GM18519 (cell line): ENCODE measurements at regions not wholly inside any gene's neighbourhood (a gene's known extent, or its start where the extent isn't known, plus 50 kb on each side); places are given as distances from the start of the nearest gene placed in this dataset.

Experiments used
- ATAC-seq: cut with Tn5 transposase; IDR thresholded peaks from one replicate; pipeline ENCODE4 v1.9.1; 2021; ENCODE audit warnings: mild to moderate bottlenecking, moderate library complexity; ENCODE audit not compliant: unreplicated experiment, low FRiP score

DNA sequence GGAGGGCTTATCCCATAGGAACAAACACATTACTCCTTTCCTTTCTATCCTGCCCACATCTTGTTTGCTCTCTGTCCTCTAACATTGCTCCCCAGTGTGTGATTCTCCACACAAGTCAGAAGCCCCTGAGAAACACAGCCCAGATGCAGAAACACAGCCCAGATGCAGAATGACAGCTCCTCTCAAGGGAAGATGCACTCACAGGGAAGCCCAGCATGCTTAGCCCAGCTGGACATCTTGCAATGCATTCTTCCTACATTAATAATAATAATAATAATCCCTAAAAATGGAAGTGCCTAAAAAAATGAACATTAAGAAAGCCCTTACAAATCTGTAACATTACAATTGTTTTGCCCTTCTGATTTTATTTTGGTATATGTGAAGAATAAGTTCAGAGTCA, 172.1 kb downstream of the CBLN2 start:
- no peak for ATAC-seq

DNA sequence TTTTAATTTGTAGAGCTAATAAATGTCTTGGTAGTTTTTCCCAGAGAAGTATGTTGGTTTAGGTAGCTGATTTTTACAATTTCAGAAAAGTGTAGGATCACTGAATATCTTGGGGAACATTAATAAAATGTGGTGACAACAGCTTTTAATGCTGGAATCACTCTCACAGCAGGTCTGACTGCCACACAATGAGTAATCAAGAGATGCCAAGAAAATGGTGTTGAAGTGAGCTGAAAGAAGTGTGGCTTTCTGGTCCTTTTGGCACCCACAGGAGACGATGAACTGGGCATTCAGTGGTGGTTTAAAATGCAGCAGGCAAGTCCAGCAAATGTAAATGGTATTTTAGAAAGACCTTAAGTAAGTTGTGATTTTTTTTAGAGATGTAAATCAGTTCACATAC, 175.8 kb downstream of the CBLN2 start:
- no peak for ATAC-seq

GRCh38 chr18:72360634-72361033, 183.5 kb downstream of the CBLN2 start:
- ATAC-seq: no peak

DNA sequence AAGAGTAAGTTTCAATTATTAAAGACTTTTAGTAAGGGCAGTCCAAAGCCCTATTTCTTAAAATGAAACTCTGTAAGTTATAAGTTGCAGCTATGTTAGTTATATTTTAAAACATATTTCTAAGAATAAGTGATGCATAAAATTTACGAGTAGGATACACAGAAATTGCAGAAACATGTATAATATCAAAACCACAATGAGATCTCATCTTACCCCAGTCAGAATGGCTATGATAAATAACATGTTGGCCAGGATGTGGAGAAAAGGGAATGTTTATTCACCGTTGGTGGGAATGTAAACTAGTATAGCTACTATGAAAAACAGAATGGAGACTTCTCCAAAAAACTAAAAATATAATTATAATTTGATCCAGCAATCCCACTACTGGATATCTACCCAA, 201.2 kb downstream of the CBLN2 start:
- no peak for ATAC-seq

GRCh38 chr18:72339976-72340375, 204.2 kb downstream of the CBLN2 start:
- ATAC-seq: no peak

DNA sequence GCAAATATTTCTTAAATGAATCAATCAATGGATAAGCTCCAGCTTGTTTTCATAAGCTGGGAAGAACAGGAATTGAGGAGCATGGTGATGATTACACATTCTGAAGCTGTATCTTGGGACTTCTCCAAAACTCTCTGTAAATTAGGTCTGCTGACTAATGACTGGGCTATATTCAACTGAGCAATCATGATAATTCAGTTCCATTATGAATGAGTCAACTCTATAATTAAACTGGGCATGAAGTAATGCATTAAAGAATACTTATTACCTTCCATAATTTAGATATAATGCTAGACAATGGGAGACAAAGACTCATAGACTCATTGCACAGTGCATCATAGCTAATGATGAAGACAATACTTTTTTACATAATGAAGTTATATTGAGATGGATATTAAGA, 207.4 kb downstream of the CBLN2 start:
- ATAC-seq: no peak

DNA sequence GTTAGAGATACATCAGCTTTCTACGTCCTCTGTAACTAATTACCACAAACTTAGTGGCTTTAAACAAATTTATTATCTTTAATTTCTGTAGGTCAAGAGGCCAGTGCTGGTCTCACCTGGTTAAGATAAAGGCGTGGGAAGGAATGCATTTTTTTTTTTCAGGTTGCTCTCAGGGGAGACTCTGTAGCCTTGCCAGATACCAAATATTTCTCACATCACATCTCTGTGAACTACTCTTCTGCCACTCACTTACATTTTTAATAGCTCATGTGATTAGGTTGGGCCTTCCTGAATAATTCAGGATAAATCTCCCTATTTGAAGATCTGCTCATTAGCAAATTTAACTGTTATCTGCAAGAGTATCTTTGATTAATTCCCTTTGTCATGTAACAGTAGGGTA, 214.6 kb downstream of the CBLN2 start:
- no peak for ATAC-seq

DNA sequence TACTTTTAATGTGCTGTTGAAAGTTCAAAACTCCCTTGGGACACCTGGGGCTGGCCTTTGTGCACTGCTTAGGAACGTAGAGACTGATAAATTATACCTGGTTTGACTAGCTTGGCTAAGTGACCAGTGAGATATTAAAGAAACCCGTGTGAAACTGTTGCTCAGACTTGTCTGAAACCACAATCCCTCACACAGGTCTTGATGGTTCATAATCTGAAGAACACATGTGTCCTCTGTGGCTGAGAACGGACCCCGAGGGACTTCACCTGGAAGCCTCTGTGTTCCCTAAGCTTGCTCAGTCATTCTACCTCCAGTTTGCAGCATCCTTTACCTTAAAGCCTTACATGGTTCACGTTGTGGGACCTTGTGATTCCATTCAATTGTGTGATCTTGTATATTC, 218.8 kb downstream of the CBLN2 start:
- no peak for ATAC-seq

DNA sequence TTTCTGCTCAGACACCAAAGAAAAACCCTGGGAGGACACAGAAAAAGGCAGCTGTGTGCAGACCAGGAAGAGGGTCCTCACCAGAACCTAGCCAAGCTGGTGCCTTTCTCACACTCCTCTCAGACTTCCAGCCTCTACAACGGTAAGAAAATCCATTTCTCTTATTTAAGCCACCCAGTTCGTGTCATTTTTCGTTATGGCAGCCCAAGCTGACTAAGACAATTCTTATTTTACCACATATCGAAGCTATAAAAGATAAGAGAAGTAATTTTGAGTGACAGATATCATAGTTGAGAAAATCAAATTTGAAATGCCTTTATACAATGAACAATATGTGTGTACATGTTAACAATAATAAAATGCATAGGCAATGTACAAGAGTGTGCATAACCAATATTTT, 219.5 kb downstream of the CBLN2 start:
- ATAC-seq: no peak

GRCh38 chr18:72316497-72316896, 227.6 kb downstream of the CBLN2 start:
- ATAC-seq: no peak

- ATAC-seq: no peak
These were observed 260.8 kb downstream of the CBLN2 start for GRCh38 chr18:72283148-72283925.

DNA sequence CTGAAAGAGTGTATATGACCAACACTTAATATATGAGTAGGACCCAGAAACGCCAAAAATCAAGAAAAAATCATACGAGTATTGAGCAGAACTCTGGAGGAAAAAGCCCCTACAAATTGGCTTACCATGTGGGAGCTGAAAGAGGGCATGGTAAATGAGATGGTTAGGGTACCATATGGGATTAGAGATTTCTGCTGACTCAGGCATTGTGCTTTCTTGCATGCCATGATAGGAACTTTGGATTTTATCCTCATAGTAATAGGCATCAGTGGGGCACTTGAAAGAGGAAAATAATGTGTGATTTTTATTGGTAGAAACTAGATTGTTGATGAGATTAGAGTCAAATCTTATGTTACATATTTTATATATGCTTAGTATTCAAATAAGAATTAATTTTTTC, 271.1 kb downstream of the CBLN2 start:
- no peak for ATAC-seq

DNA sequence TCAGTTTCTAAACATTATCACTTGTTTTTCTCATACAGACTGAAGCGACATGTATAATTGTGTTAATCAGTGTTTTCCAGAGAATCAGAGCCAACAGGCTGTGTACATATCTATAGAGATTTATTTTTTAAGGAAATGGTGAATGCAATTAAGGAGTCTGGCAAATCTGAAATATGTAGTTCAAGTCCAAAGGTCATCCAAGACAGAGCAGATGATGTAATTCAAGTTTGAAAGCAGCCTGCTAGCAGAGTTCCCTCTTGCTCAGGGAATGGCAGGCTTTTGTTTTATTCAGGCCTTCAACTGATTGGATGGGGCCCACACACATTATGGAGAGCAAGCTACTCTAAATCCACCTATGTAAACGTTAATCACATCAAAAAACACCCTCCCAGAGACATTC, 282.6 kb downstream of the CBLN2 start:
- ATAC-seq: no peak

DNA sequence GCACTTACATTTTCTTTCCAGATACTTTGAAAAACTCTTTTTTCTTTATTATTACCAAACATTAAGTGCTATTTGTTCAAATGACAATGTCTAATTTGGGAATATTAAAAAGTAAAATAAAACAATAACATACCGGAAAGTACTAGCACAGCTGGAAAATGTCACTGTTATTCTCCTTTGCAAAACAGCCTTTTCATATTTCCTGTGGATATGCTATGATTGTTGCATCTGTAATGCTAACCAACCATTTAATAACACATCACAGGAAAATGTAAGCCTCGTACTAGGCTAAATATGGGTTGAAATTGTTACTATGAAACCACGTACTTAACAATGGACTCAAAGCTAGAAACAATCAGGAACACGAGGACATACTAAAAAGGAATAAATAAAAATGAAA, 298.1 kb downstream of the CBLN2 start:
- no peak for ATAC-seq

DNA sequence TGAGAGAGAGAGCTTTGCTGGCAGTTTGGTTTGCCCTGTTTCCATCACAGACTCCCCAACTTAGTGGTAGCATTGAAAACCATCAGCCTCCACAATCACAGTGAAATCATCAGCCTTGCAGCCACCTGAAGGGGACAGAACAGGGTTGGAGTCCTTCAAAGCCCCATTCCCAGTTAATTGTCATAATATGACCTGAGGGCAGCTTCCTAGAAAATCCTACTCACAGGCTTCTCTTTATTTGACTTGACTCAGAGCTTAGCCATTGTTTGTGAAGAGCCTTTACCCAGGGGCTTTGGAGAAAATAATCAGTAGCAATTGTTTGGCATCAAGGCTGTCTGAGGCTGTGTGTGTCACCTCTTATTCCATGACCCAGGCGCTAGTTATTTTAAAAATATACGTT, 308.7 kb downstream of the CBLN2 start:
- ATAC-seq: no peak

GRCh38 chr18:72233106-72233505, 311.0 kb downstream of the CBLN2 start:
- no peak for ATAC-seq

GRCh38 chr18:72232644-72233043, 311.5 kb downstream of the CBLN2 start:
- no peak for ATAC-seq

- no peak for ATAC-seq
These were observed 318.2 kb downstream of the CBLN2 start for GRCh38 chr18:72225958-72226357.

DNA sequence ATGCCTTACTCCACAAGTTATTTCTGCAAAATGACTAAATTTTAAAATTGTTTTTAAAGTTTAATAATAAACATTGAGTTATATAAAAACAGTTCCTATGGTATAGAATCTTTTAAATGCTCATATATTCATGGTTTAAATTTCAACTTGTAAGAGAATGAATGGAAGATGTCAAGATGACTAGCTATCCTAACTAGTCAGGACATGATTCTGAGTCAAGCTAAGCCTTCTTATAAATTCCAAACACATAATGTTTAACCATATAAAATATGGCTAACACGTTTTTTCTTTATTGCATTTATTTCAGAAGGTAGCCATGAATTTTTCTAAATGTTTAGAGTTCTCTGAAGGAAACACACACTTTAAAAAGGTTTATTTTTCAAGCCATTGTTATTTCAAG, 320.4 kb downstream of the CBLN2 start:
- ATAC-seq: no peak

DNA sequence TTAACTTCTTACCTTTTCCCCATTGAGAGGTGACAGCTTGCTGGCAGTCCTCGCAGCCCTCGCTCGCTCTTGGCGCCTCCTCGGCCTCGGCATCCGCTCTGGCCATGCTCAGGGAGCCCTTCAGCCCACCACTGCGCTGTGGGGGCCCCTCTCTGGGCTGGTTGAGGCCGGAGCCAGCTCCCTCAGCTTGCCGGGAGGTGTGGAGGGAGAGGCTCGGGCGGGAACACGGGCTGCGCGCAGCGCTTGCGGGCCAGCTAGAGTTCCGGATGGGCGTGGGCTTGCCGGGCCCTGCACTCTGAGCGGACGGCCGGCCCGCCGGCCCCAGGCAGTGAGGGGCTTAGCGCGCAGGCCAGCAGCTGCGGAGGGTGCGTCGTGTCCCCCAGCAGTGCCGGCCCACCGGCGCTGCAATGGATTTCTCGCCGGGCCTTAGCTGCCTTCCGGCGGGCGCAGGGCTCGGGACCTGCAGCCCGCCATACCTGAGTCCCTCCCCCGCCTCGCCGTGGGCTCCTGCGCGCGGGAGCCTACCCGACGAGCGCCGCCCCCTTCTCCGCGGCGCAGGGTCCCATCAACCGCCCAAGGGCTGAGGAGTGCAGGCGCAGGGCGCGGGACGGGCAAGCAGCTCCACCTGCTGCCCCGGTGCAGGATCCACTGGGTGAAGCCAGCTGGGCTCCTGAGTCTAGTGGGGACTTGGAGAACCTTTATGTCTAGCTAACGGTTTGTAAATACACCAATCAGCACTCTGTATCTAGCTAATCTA, 335.0 kb downstream of the CBLN2 start:
- ATAC-seq: no peak

DNA sequence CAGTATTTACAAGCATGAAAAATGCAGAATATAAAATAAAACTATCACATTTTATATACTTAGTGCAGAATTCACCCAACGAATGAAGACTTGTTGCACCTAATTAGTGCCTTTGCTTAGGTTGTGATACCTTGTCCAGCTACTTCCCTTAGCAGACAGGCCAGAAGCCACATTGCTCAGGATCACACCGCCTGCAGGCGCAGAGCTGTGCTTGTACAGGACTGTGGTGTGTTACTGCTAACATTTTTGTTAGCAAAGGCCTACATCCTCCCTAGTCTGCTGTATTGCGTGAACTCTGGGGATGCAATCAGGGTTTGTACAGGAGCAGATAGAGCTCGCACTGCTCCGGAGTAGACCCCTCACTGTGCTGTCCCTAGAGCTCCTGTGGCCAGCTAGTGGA, 336.9 kb downstream of the CBLN2 start:
- ATAC-seq: no peak

DNA sequence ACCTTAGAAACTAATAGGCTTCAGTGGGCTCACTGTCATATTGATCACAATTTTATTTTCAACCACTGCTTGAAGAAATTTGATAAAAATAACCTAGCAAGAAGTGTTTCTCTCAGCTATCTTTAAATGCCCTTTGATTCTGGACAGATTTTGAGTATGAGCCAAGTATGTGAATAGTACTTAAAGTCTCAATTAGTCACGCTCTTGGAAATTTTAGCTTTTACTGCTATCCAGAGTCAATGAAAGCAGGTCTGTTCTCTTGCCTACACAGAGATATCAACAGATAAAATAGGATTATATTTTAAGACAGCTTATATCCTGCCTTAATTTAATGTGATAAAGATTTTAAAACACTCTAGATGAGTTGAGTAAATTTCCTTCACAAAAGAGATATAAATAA, 337.3 kb downstream of the CBLN2 start:
- ATAC-seq: no peak
